GM12865 (cell line): ENCODE measurements at regions not wholly inside any gene's neighbourhood (a gene's known extent, or its start where the extent isn't known, plus 50 kb on each side); places are given as distances from the start of the nearest gene placed in this dataset.
A peak's percentile ranks its signal among the peaks of the same experiment; 100 is the strongest.

Experiments used
- DNase-seq: peaks from one replicate; pipeline ENCODE4 v3.0.0; 2010; ENCODE audit warnings: low read depth
- H3K4me3 ChIP-seq: 2 replicates; pipeline ENCODE4 v1.5.1; 2011; ENCODE audit warnings: mild to moderate bottlenecking, low read depth, low read length, control low read depth
- CTCF ChIP-seq: IDR thresholded peaks from 2 replicates; pipeline ENCODE4 v1.5.1; 2011; ENCODE audit warnings: low read length, control low read depth, low read depth, inconsistent platforms; ENCODE audit not compliant: insufficient read depth; ENCODE audit errors: missing control alignments

- DNase-seq: no peak
- H3K4me3 ChIP-seq: no peak overlapping the region
- no peak for TF ChIP-seq CTCF
Measured at GRCh38 chr16:51761001-51761400, 609.9 kb upstream of the SALL1 start.

GRCh38 chr16:51759999-51760398 is 608.9 kb upstream of the SALL1 start:
- no peak for DNase-seq
- no peak for TF ChIP-seq CTCF
- no peak overlapping the region for H3K4me3 ChIP-seq

- no peak for DNase-seq
- no peak for TF ChIP-seq CTCF
- H3K4me3 ChIP-seq: no peak overlapping the region
Measured at GRCh38 chr16:51759329-51759728, 608.3 kb upstream of the SALL1 start.

- no peak overlapping the region for H3K4me3 ChIP-seq
- no peak for TF ChIP-seq CTCF
- no peak for DNase-seq
Measured at GRCh38 chr16:51757921-51758479, 606.9 kb upstream of the SALL1 start.

- H3K4me3 ChIP-seq: no peak overlapping the region
- DNase-seq: no peak
- TF ChIP-seq CTCF: no peak
Measured at GRCh38 chr16:51757505-51757904, 606.4 kb upstream of the SALL1 start.

GRCh38 chr16:51757124-51757470 is 606.0 kb upstream of the SALL1 start:
- TF ChIP-seq CTCF: no peak
- no peak for DNase-seq
- no peak overlapping the region for H3K4me3 ChIP-seq

GRCh38 chr16:51756447-51757123 is 605.5 kb upstream of the SALL1 start:
- TF ChIP-seq CTCF: no peak
- no peak overlapping the region for H3K4me3 ChIP-seq
- peak; percentile 10 for DNase-seq
